RWPE2 (cell line): ENCODE measurements at regions not wholly inside any gene's neighbourhood (a gene's known extent, or its start where the extent isn't known, plus 50 kb on each side); places are given as distances from the start of the nearest gene placed in this dataset.

Experiments used
- ATAC-seq: fragments of 200-7000 bp; cut with Tn5 transposase; 3 replicates; pipeline ENCODE4 v1.9.1; 2021; ENCODE audit warnings: low read depth
- DNase-seq: peaks from one replicate; pipeline ENCODE4 v3.0.0-alpha.2; 2020; ENCODE audit warnings: low spot score
- H3K27ac ChIP-seq: fragments of 450-650 bp; 2 replicates; pipeline ENCODE4 v1.5.1; 2017; ENCODE audit warnings: mild to moderate bottlenecking; ENCODE audit not compliant: poor library complexity, severe bottlenecking
- H3K27me3 ChIP-seq: fragments of 250-450 bp; sonication (Bioruptor Pico); 2 replicates; pipeline ENCODE4 v1.5.1; 2021; ENCODE audit warnings: mild to moderate bottlenecking, moderate library complexity; ENCODE audit not compliant: insufficient read depth, poor library complexity, severe bottlenecking
- H3K36me3 ChIP-seq: fragments of 250-450 bp; sonication (Bioruptor Pico); 2 replicates; pipeline ENCODE4 v1.5.1; 2020; ENCODE audit warnings: low read depth, mild to moderate bottlenecking, moderate library complexity
- H3K4me1 ChIP-seq: fragments of 250-450 bp; sonication (Bioruptor Pico); 2 replicates; pipeline ENCODE4 v1.5.1; 2021; ENCODE audit warnings: mild to moderate bottlenecking, moderate library complexity; ENCODE audit not compliant: insufficient read depth, poor library complexity, severe bottlenecking
- H3K4me3 ChIP-seq: fragments of 250-450 bp; sonication (Bioruptor Pico); 2 replicates; pipeline ENCODE4 v1.5.1; 2021; ENCODE audit warnings: mild to moderate bottlenecking, moderate library complexity; ENCODE audit not compliant: severe bottlenecking
- H3K9me3 ChIP-seq: fragments of 250-450 bp; sonication (Bioruptor Pico); 2 replicates; pipeline ENCODE4 v1.5.1; 2021; ENCODE audit warnings: mild to moderate bottlenecking, moderate library complexity; ENCODE audit not compliant: severe bottlenecking
- TF ChIP-seq, protein P1 (sequence below): fragments of 450-650 bp; IDR thresholded peaks from one replicate; pipeline ENCODE4 v1.5.1; 2017; ENCODE audit warnings: mild to moderate bottlenecking, moderate library complexity; ENCODE audit not compliant: poor library complexity, severe bottlenecking

DNA sequence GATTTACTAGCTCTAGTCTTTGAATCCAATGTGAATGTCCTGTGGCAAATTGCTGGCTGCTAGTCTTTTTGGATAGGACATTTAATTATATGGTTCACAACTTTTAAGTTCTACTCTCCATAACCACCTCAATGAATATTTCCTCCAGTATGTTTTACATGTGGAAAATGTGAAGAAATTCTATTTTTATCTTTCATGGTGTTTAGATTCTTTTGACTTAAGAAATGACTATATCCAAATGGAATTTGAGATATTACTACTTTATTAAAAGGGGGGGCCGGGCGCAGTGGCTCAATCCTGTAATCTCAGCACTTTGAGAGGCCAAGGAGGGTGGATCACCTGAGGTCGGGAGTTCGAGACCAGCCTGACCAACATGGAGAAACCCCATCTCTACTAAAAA lies 202.0 kb downstream of the ARL4A start:
- no peak for DNase-seq
- TF ChIP-seq, protein P1, sequence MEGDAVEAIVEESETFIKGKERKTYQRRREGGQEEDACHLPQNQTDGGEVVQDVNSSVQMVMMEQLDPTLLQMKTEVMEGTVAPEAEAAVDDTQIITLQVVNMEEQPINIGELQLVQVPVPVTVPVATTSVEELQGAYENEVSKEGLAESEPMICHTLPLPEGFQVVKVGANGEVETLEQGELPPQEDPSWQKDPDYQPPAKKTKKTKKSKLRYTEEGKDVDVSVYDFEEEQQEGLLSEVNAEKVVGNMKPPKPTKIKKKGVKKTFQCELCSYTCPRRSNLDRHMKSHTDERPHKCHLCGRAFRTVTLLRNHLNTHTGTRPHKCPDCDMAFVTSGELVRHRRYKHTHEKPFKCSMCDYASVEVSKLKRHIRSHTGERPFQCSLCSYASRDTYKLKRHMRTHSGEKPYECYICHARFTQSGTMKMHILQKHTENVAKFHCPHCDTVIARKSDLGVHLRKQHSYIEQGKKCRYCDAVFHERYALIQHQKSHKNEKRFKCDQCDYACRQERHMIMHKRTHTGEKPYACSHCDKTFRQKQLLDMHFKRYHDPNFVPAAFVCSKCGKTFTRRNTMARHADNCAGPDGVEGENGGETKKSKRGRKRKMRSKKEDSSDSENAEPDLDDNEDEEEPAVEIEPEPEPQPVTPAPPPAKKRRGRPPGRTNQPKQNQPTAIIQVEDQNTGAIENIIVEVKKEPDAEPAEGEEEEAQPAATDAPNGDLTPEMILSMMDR = no peak
- no peak overlapping the region for H3K27ac ChIP-seq
- no peak overlapping the region for H3K4me3 ChIP-seq
- H3K36me3 ChIP-seq = no peaks in the 10 kb centered on the region
- no peaks in the 10 kb centered on the region for H3K9me3 ChIP-seq
- H3K4me1 ChIP-seq = peaks cover 4% of the 10 kb centered on the region
- no peaks in the 10 kb centered on the region for H3K27me3 ChIP-seq
- ATAC-seq = no peak; the same call in 2 of the 3 replicates

- H3K9me3 ChIP-seq = no peaks in the 10 kb centered on the region
- no peak overlapping the region for H3K4me3 ChIP-seq
- no peak overlapping the region for H3K27ac ChIP-seq
- no peaks in the 10 kb centered on the region for H3K36me3 ChIP-seq
- DNase-seq = no peak
- no peak for ATAC-seq
- TF ChIP-seq, protein P1 = no peak
- peaks cover 11% of the 10 kb centered on the region for H3K4me1 ChIP-seq
- no peaks in the 10 kb centered on the region for H3K27me3 ChIP-seq
These were observed 203.2 kb downstream of the ARL4A start for GRCh38 chr7:12890586-12890985.

- Histone ChIP-seq H3K9me3 (no peaks in the 10 kb centered on the region), H3K27ac (no peak overlapping the region), H3K27me3 (no peaks in the 10 kb centered on the region), H3K4me1 (peaks cover 11% of the 10 kb centered on the region), H3K36me3 (no peaks in the 10 kb centered on the region), H3K4me3 (no peak overlapping the region)
- ATAC-seq = no peak
- TF ChIP-seq, protein P1 = no peak
- DNase-seq = no peak
These were observed 205.9 kb downstream of the ARL4A start for GRCh38 chr7:12893292-12893691.

- Histone ChIP-seq H3K4me3 (no peak overlapping the region), H3K27ac (no peak overlapping the region), H3K36me3 (no peaks in the 10 kb centered on the region), H3K9me3 (no peaks in the 10 kb centered on the region), H3K27me3 (no peaks in the 10 kb centered on the region), H3K4me1 (peaks cover 11% of the 10 kb centered on the region)
- ATAC-seq = no peak
- TF ChIP-seq, protein P1 = no peak
- no peak for DNase-seq
These were observed 207.9 kb downstream of the ARL4A start for GRCh38 chr7:12895296-12895695.

- no peaks in the 10 kb centered on the region for H3K9me3 ChIP-seq
- no peaks in the 10 kb centered on the region for H3K36me3 ChIP-seq
- H3K4me3 ChIP-seq = no peak overlapping the region
- DNase-seq (no peak), ATAC-seq (no peak)
- H3K27ac ChIP-seq = no peak overlapping the region
- TF ChIP-seq, protein P1 = no peak
- H3K27me3 ChIP-seq = no peaks in the 10 kb centered on the region
- peaks cover 11% of the 10 kb centered on the region for H3K4me1 ChIP-seq
These were observed 208.9 kb downstream of the ARL4A start for GRCh38 chr7:12896316-12896715.
